Spleen (tissue), 11 donors: ENCODE measurements at regions not wholly inside any gene's neighbourhood (a gene's known extent, or its start where the extent isn't known, plus 50 kb on each side); places are given as distances from the start of the nearest gene placed in this dataset.
"Not testable (repeated sequence)": the region's sequence is repeated elsewhere in the genome, so short reads cannot be mapped to it uniquely, and the experiment has no call there.

Experiments
- DNase-seq: peaks from one replicate; pipeline ENCODE4 v3.0.0-alpha.2; 2020
- H3K27ac ChIP-seq, 8 donors: fragments of 200-600 bp; sonication (generic) in 7 of 8; 1 replicate in 4 of 8; 2 replicates in 4 of 8; pipeline versions ENCODE4 v1.5.0 to v1.8.0; 2016 to 2021; ENCODE audit warnings: inconsistent platforms in 4 of 8, mild to moderate bottlenecking in 4 of 8, moderate library complexity in 1 of 8
- H3K27me3 ChIP-seq, 7 donors: fragments of 200-600 bp; sonication (generic) in 6 of 7; replicated peaks in 1 of 7; 1 replicate in 4 of 7; 2 replicates in 3 of 7; pipeline versions ENCODE4 v1.5.0 to v1.8.0; 2016 to 2021; ENCODE audit warnings: inconsistent platforms in 3 of 7, mild to moderate bottlenecking in 1 of 7
- H3K36me3 ChIP-seq, 6 donors: fragments of 200-600 bp; sonication (generic) in 5 of 6; 1 replicate in 4 of 6; 2 replicates in 2 of 6; pipeline versions ENCODE4 v1.5.0 to v1.8.0; 2016 to 2021; ENCODE audit warnings: inconsistent platforms in 2 of 6
- H3K4me1 ChIP-seq, 6 donors: fragments of 200-600 bp; sonication (generic) in 5 of 6; 1 replicate in 3 of 6; 2 replicates in 3 of 6; pipeline versions ENCODE4 v1.5.0 to v1.8.0; 2016 to 2021; ENCODE audit warnings: inconsistent platforms in 3 of 6
- H3K4me3 ChIP-seq, 8 donors: fragments of 200-600 bp; sonication (generic) in 7 of 8; 1 replicate in 4 of 8; 2 replicates in 4 of 8; pipeline versions ENCODE4 v1.5.0 to v1.8.0; 2016 to 2021; ENCODE audit warnings: inconsistent platforms in 4 of 8, mild to moderate bottlenecking in 4 of 8, moderate library complexity in 2 of 8
- H3K9me3 ChIP-seq, 8 donors: fragments of 200-600 bp; sonication (generic) in 7 of 8; 1 replicate in 4 of 8; 2 replicates in 4 of 8; pipeline versions ENCODE4 v1.5.0 to v1.8.0; 2016 to 2021; ENCODE audit warnings: inconsistent platforms in 4 of 8
- POLR2A ChIP-seq, 3 donors: fragments of 450-650 bp; IDR thresholded peaks; one replicate each; pipeline ENCODE4 v1.5.1; 2017; ENCODE audit warnings: antibody characterized with exemption in 3 of 3, mild to moderate bottlenecking in 1 of 3
- POLR2AphosphoS5 ChIP-seq, 3 donors: sonication (generic); formaldehyde crosslinking; IDR thresholded peaks; one replicate each; pipeline ENCODE4 v1.5.1; 2017; ENCODE audit warnings: antibody characterized with exemption in 3 of 3
- WGBS, 5 donors: extraction: QIAGEN DNeasy Blood & Tissue Kit in 3 of 5; methylation state at CpG; one replicate each; pipeline versions ENCODE4 v1.1.5 to v1.1.7; 2013 to 2018; 5-methylcytosine and 5-hydroxymethylcytosine counted together
- intact Hi-C: fragments of 100-400 bp; cut with DNase I; formaldehyde crosslinking; loops from one replicate; pipeline ENCODE4 v1.15.0; 2023; ENCODE audit warnings: low total_unique reads
- TF ChIP-seq, protein P1 (sequence below), 11 experiments: fragments of 200-600 bp in 7 of 11; fragments of 450-650 bp in 4 of 11; sonication (generic) in 4 of 11; IDR thresholded peaks in 8 of 11; conservative IDR thresholded peaks in 3 of 11; 1 replicate in 7 of 11; 2 replicates in 4 of 11; pipeline versions ENCODE4 v1.4.0 to v1.8.0; 2016 to 2021; ENCODE audit warnings: antibody characterized with exemption in 11 of 11, inconsistent platforms in 4 of 11, mild to moderate bottlenecking in 1 of 11
- donor health status: healthy with polysubstance abuse.
- donor health status: DM: no; HTN: no; CAD: no; lungs with moderate emphysema.
- donor health status: DM: no; HTN: no; CAD: no.
- donor health status: Bipolar disorder and iron deficiency.
- donor health status: healthy.
- donor health status: DM: no; HTN: no; CAD: no.
- donor health status: DM: yes; HTN: yes; CAD: no.

DNA sequence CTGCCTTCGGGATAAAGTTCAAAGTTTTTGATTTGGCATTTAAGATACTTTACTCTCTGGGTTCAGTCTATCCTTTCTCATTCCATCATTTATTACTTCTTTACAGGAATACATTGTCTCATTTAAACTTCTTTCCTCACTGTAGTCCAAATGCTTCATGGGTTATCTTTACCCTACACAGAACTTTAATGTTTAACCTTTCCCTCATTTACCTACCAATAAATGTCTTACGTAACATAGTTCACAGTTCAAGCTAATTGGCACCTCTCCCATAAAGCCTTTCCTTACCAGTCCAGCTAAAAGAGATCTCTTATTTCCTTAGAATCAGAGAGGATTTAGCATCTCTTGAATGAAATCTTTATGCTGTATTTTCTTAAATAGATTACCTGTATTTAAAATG, 476.3 kb upstream of the SEL1L start:
- H3K27me3 ChIP-seq: no peaks in the 10 kb centered on the region
- no peak for DNase-seq
- no peak overlapping the region for H3K27ac ChIP-seq
- intact Hi-C loops: no loop called here
- no peak overlapping the region for H3K4me3 ChIP-seq
- TF ChIP-seq, protein P1, sequence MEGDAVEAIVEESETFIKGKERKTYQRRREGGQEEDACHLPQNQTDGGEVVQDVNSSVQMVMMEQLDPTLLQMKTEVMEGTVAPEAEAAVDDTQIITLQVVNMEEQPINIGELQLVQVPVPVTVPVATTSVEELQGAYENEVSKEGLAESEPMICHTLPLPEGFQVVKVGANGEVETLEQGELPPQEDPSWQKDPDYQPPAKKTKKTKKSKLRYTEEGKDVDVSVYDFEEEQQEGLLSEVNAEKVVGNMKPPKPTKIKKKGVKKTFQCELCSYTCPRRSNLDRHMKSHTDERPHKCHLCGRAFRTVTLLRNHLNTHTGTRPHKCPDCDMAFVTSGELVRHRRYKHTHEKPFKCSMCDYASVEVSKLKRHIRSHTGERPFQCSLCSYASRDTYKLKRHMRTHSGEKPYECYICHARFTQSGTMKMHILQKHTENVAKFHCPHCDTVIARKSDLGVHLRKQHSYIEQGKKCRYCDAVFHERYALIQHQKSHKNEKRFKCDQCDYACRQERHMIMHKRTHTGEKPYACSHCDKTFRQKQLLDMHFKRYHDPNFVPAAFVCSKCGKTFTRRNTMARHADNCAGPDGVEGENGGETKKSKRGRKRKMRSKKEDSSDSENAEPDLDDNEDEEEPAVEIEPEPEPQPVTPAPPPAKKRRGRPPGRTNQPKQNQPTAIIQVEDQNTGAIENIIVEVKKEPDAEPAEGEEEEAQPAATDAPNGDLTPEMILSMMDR (IDR thresholded peaks at IDR 0.05 in 8 of 11, conservative IDR thresholded peaks at IDR 0.05 in 3 of 11): no peak
- TF ChIP-seq POLR2AphosphoS5 (IDR thresholded peaks at IDR 0.05) (no peak), POLR2A (IDR thresholded peaks at IDR 0.05) (no peak)
- no peaks in the 10 kb centered on the region for H3K36me3 ChIP-seq
- 83 to 90% (median 88%) methylated on average over 2 of the region's 2 CpGs for WGBS, 5 donors
- H3K9me3 ChIP-seq: peaks cover 0 to 38% (median 20%) of the 10 kb centered on the region in 8 donors
- H3K4me1 ChIP-seq: no peaks in the 10 kb centered on the region

GRCh38 chr14:82011460-82011859, 477.8 kb upstream of the SEL1L start:
- intact Hi-C loops: no loop called here
- no peaks in the 10 kb centered on the region for H3K4me1 ChIP-seq
- H3K9me3 ChIP-seq: peaks cover 0 to 38% (median 20%) of the 10 kb centered on the region in 8 donors
- no peak overlapping the region for H3K4me3 ChIP-seq
- DNase-seq: no peak
- no peaks in the 10 kb centered on the region for H3K36me3 ChIP-seq
- no peaks in the 10 kb centered on the region for H3K27me3 ChIP-seq
- TF ChIP-seq POLR2AphosphoS5 (IDR thresholded peaks at IDR 0.05): no peak
- no peak for TF ChIP-seq POLR2A (IDR thresholded peaks at IDR 0.05)
- TF ChIP-seq, protein P1 (IDR thresholded peaks at IDR 0.05 in 8 of 11, conservative IDR thresholded peaks at IDR 0.05 in 3 of 11): no peak
- no peak overlapping the region for H3K27ac ChIP-seq
- WGBS, 5 donors: 80 to 100% (median 87%) methylated on average over 2 to 3 of the region's 3 CpGs

DNA sequence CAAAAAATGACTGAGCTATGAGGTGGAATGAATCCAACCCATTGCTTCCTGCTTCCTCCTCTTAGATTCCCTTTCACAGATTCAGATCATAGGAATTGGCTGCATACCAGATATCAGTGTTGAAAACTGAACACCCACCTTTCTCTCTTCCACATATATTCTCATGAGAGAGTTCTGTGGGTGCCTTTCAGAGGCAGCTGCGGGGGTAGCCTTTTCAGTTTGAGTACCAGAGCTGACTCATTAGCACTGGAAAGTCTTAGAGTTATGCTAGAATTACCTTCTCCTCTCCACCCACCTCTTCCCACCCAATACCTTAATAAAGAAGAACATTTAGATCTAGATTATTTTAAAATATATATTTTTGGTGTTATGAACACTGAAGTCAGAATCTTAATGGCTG, 495.4 kb upstream of the SEL1L start:
- intact Hi-C loops: no loop called here
- H3K4me1 ChIP-seq: no peaks in the 10 kb centered on the region
- no peak for TF ChIP-seq POLR2A (IDR thresholded peaks at IDR 0.05)
- TF ChIP-seq, protein P1 (IDR thresholded peaks at IDR 0.05 in 8 of 11, conservative IDR thresholded peaks at IDR 0.05 in 3 of 11): no peak
- TF ChIP-seq POLR2AphosphoS5 (IDR thresholded peaks at IDR 0.05): no peak
- no peak overlapping the region for H3K27ac ChIP-seq
- H3K36me3 ChIP-seq: no peaks in the 10 kb centered on the region
- WGBS, 5 donors: 68 to 94% (median 76%) methylated on average over 1 of the region's 1 CpG
- H3K9me3 ChIP-seq: peaks cover 0 to 38% (median 16%) of the 10 kb centered on the region in 8 donors
- H3K27me3 ChIP-seq: no peaks in the 10 kb centered on the region
- no peak overlapping the region for H3K4me3 ChIP-seq
- no peak for DNase-seq

DNA sequence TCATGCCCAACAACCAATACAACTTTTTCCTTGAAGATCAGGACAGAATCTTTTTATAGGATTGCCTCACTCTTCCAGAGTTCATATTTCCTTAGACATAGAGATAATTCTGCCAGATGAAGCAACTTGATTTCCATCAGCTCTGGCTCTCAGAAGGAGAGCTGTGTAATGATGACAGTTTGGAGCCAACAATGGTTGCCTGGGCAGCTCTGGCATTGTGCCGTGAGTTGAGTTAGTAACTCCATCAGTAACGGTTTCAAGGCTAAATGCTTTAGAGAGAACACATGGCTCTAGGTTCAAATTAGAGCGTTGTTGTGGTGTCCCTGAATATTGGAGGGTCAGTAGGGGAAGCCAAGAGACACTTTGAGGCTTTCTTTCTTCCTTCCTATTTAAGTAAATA, 501.7 kb upstream of the SEL1L start:
- Histone ChIP-seq H3K27me3 (no peaks in the 10 kb centered on the region), H3K4me1 (no peaks in the 10 kb centered on the region), H3K36me3 (no peaks in the 10 kb centered on the region), H3K9me3 (peaks cover 0 to 5% (median 0%) of the 10 kb centered on the region in 8 donors), H3K4me3 (no peak overlapping the region), H3K27ac (no peak overlapping the region)
- TF ChIP-seq POLR2A (IDR thresholded peaks at IDR 0.05): no peak
- TF ChIP-seq POLR2AphosphoS5 (IDR thresholded peaks at IDR 0.05): no peak
- TF ChIP-seq, protein P1 (IDR thresholded peaks at IDR 0.05 in 8 of 11, conservative IDR thresholded peaks at IDR 0.05 in 3 of 11): no peak
- intact Hi-C loops: no loop called here
- DNase-seq: no peak
- WGBS, 5 donors: 41 to 77% (median 53%) methylated on average over 3 of the region's 3 CpGs; no CpG with 5 or more reads in 1 of the 5 donors

DNA sequence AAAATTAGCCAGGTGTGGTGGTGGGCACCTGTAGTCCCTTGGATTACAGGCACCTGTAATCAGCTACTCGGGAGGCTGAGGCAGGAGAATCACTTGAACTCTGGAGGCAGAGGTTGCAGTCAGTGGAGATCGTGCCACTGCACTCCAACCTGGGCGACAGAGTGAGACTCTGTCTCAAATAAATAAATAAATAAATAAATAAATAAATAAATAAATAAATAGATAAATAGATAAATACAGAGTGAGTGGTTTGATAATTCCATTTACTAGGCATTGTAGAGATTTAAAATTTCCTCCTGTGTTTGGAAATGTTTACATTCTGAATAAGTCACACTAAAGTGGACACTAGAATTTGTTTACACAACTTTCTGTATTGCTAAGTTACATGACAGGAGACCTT, 504.4 kb upstream of the SEL1L start:
- H3K4me1 ChIP-seq, H3K27me3 ChIP-seq, H3K36me3 ChIP-seq, H3K27ac ChIP-seq, intact Hi-C loops, DNase-seq, H3K4me3 ChIP-seq, H3K9me3 ChIP-seq: not testable (repeated sequence)
- 74 to 93% (median 91%) methylated on average over 3 of the region's 3 CpGs for WGBS, 5 donors
